GM21515 (cell line): ENCODE measurements at regions not wholly inside any gene's neighbourhood (a gene's known extent, or its start where the extent isn't known, plus 50 kb on each side); places are given as distances from the start of the nearest gene placed in this dataset.

Experiments used
- ATAC-seq: cut with Tn5 transposase; IDR thresholded peaks from one replicate; pipeline ENCODE4 v1.9.1; 2021; ENCODE audit not compliant: unreplicated experiment

- no peak for ATAC-seq
Observed at GRCh38 chr2:54360055-54360792, 95.9 kb upstream of the SPTBN1 start.

- no peak for ATAC-seq
Observed at GRCh38 chr2:54364409-54364808, 91.7 kb upstream of the SPTBN1 start.

GRCh38 chr2:54365661-54366060 is 90.5 kb upstream of the SPTBN1 start:
- no peak for ATAC-seq

GRCh38 chr2:54366487-54367280 is 89.4 kb upstream of the SPTBN1 start:
- no peak for ATAC-seq

- no peak for ATAC-seq
Observed at GRCh38 chr2:54370405-54371104, 85.6 kb upstream of the SPTBN1 start.

GRCh38 chr2:54371460-54372065 is 84.6 kb upstream of the SPTBN1 start:
- ATAC-seq = no peak

GRCh38 chr2:54372361-54372760 is 83.8 kb upstream of the SPTBN1 start:
- no peak for ATAC-seq

GRCh38 chr2:54373855-54374254 is 82.3 kb upstream of the SPTBN1 start:
- no peak for ATAC-seq

- ATAC-seq = no peak
Observed at GRCh38 chr2:54374591-54375364, 81.3 kb upstream of the SPTBN1 start.

GRCh38 chr2:54377451-54377850 is 78.7 kb upstream of the SPTBN1 start:
- ATAC-seq = no peak

- ATAC-seq = no peak
Observed at GRCh38 chr2:54377901-54378493, 78.1 kb upstream of the SPTBN1 start.

GRCh38 chr2:54380670-54381069 is 75.5 kb upstream of the SPTBN1 start:
- ATAC-seq = no peak

GRCh38 chr2:54381293-54381692 is 74.8 kb upstream of the SPTBN1 start:
- no peak for ATAC-seq

GRCh38 chr2:54382601-54383000 is 73.5 kb upstream of the SPTBN1 start:
- no peak for ATAC-seq

GRCh38 chr2:54384301-54385203 is 71.6 kb upstream of the SPTBN1 start:
- no peak for ATAC-seq

- no peak for ATAC-seq
Observed at GRCh38 chr2:54385271-54385670, 70.9 kb upstream of the SPTBN1 start.

GRCh38 chr2:54386585-54386984 is 69.5 kb upstream of the SPTBN1 start:
- no peak for ATAC-seq

GRCh38 chr2:54387059-54387991 is 68.8 kb upstream of the SPTBN1 start:
- no peak for ATAC-seq
